NT2/D1 (cell line): ENCODE measurements at regions not wholly inside any gene's neighbourhood (a gene's known extent, or its start where the extent isn't known, plus 50 kb on each side); places are given as distances from the start of the nearest gene placed in this dataset.
"Not testable (repeated sequence)": the region's sequence is repeated elsewhere in the genome, so short reads cannot be mapped to it uniquely, and the experiment has no call there.

ENCODE experiments used
- DNase-seq: peaks from one replicate; pipeline ENCODE4 v3.0.0-alpha.2; 2011; ENCODE audit warnings: low read depth, low spot score
- H3K27me3 ChIP-seq: 2 replicates; pipeline ENCODE4 v1.6.0; 2011; ENCODE audit warnings: mild to moderate bottlenecking; ENCODE audit not compliant: insufficient read length, insufficient read depth
- H3K36me3 ChIP-seq: 2 replicates; pipeline ENCODE4 v1.6.1; 2011; ENCODE audit warnings: mild to moderate bottlenecking, low read length, mixed read lengths; ENCODE audit not compliant: insufficient read depth, insufficient read length
- H3K4me1 ChIP-seq: 2 replicates; pipeline ENCODE4 v1.5.1; 2011; ENCODE audit not compliant: insufficient read depth, insufficient read length
- H3K4me3 ChIP-seq: 2 replicates; pipeline ENCODE4 v1.5.1; 2011; ENCODE audit warnings: low read depth; ENCODE audit not compliant: insufficient read length
- H3K9ac ChIP-seq: 2 replicates; pipeline ENCODE4 v1.6.0; 2011; ENCODE audit warnings: low read depth; ENCODE audit not compliant: insufficient read length
- H3K9me3 ChIP-seq: 2 replicates; pipeline ENCODE4 v1.5.1; 2011; ENCODE audit warnings: mild to moderate bottlenecking, low read length; ENCODE audit not compliant: insufficient read depth
- SUZ12 ChIP-seq: IDR thresholded peaks from 2 replicates; pipeline ENCODE4 v1.6.1; 2011; ENCODE audit not compliant: insufficient read length, insufficient read depth; ENCODE audit errors: extremely low read depth
- YY1 ChIP-seq: IDR thresholded peaks from 2 replicates; pipeline ENCODE4 v1.6.1; 2011; ENCODE audit not compliant: insufficient read length, insufficient read depth
- ZNF274 ChIP-seq: IDR thresholded peaks from 2 replicates; pipeline ENCODE4 v1.6.1; 2011; ENCODE audit warnings: mild to moderate bottlenecking, low read depth, low read length

GRCh38 chr3:151675858-151676615 lies 57.7 kb upstream of the AADACL2 start:
- no peak for TF ChIP-seq SUZ12
- Histone ChIP-seq H3K27me3 (no peaks in the 10 kb centered on the region), H3K36me3 (no peaks in the 10 kb centered on the region), H3K9ac (no peak overlapping the region), H3K4me1 (no peaks in the 10 kb centered on the region), H3K9me3 (no peaks in the 10 kb centered on the region), H3K4me3 (no peak overlapping the region)
- DNase-seq: no peak

GRCh38 chr3:151673974-151674373 lies 59.8 kb upstream of the AADACL2 start:
- DNase-seq: no peak
- H3K4me3 ChIP-seq: no peak overlapping the region
- H3K36me3 ChIP-seq: no peaks in the 10 kb centered on the region
- H3K9me3 ChIP-seq: no peaks in the 10 kb centered on the region; the same call in 1 of the 2 replicates
- H3K9ac ChIP-seq: no peak overlapping the region
- H3K4me1 ChIP-seq: no peaks in the 10 kb centered on the region
- H3K27me3 ChIP-seq: no peaks in the 10 kb centered on the region
- TF ChIP-seq YY1 (no peak), SUZ12 (no peak), ZNF274 (no peak)

- H3K4me3 ChIP-seq, H3K9me3 ChIP-seq, H3K4me1 ChIP-seq, DNase-seq, H3K36me3 ChIP-seq, H3K9ac ChIP-seq, H3K27me3 ChIP-seq: not testable (repeated sequence)
Measured at GRCh38 chr3:151667762-151668161, 66.0 kb upstream of the AADACL2 start.

GRCh38 chr3:151660885-151661284 lies 72.8 kb upstream of the AADACL2 start:
- Histone ChIP-seq H3K9ac (no peak overlapping the region), H3K4me3 (no peak overlapping the region), H3K9me3 (no peaks in the 10 kb centered on the region), H3K27me3 (no peaks in the 10 kb centered on the region), H3K36me3 (no peaks in the 10 kb centered on the region), H3K4me1 (no peaks in the 10 kb centered on the region)
- TF ChIP-seq ZNF274: no peak
- TF ChIP-seq SUZ12: no peak
- TF ChIP-seq YY1: no peak
- DNase-seq: no peak

GRCh38 chr3:151644986-151645385 lies 88.7 kb upstream of the AADACL2 start:
- Histone ChIP-seq H3K4me3 (no peak overlapping the region), H3K27me3 (no peaks in the 10 kb centered on the region), H3K9ac (no peak overlapping the region), H3K4me1 (no peaks in the 10 kb centered on the region), H3K9me3 (no peaks in the 10 kb centered on the region), H3K36me3 (no peaks in the 10 kb centered on the region)
- no peak for DNase-seq
- TF ChIP-seq SUZ12: no peak
- no peak for TF ChIP-seq ZNF274
- TF ChIP-seq YY1: no peak

- no peaks in the 10 kb centered on the region for H3K36me3 ChIP-seq
- no peak for DNase-seq
- TF ChIP-seq YY1: no peak
- no peak for TF ChIP-seq SUZ12
- TF ChIP-seq ZNF274: no peak
- no peak overlapping the region for H3K9ac ChIP-seq
- H3K27me3 ChIP-seq: no peaks in the 10 kb centered on the region
- H3K4me3 ChIP-seq: no peak overlapping the region
- no peaks in the 10 kb centered on the region for H3K4me1 ChIP-seq
- H3K9me3 ChIP-seq: no peaks in the 10 kb centered on the region
Measured at GRCh38 chr3:151644020-151644620, 89.6 kb upstream of the AADACL2 start.

GRCh38 chr3:151639418-151639740 lies 94.3 kb upstream of the AADACL2 start:
- H3K4me3 ChIP-seq: no peak overlapping the region
- DNase-seq: no peak
- no peak for TF ChIP-seq ZNF274
- no peak for TF ChIP-seq YY1
- no peak for TF ChIP-seq SUZ12

More at GRCh38 chr3:151639418-151639740, 94.3 kb upstream of the AADACL2 start:
- Histone ChIP-seq H3K9me3 (no peaks in the 10 kb centered on the region), H3K4me1 (no peaks in the 10 kb centered on the region), H3K9ac (no peak overlapping the region), H3K36me3 (no peaks in the 10 kb centered on the region), H3K27me3 (no peaks in the 10 kb centered on the region)
